ENCODE measurements at regions not wholly inside any gene's neighbourhood (a gene's known extent, or its start where the extent isn't known, plus 50 kb on each side); places are given as distances from the start of the nearest gene placed in this dataset.

GRCh38 chr11:11072067-11072466, 214.2 kb upstream of the ZBED5 start:
- H3K4me1 ChIP-seq, result no peaks in the 10 kb centered on the region
- no peak overlapping the region for H3K4me3 ChIP-seq
- intact Hi-C loops (cut with DNase I; ENCODE audit: low total_unique reads), result no loop called here
- no peaks in the 10 kb centered on the region for H3K9me3 ChIP-seq
- H3K27me3 ChIP-seq, result no peaks in the 10 kb centered on the region
- no peak overlapping the region for H3K27ac ChIP-seq
- TF ChIP-seq POLR2AphosphoS5 (IDR thresholded peaks at IDR 0.05), result no peak
- no peak for TF ChIP-seq CTCF (IDR thresholded peaks at IDR 0.05)
- no peak for TF ChIP-seq POLR2A (IDR thresholded peaks at IDR 0.05)
- no peak for DNase-seq (ENCODE audit: low spot score in 2 of 2)
- H3K36me3 ChIP-seq, result no peaks in the 10 kb centered on the region

GRCh38 chr11:11071486-11071885, 213.6 kb upstream of the ZBED5 start:
- no peak for DNase-seq (ENCODE audit: low spot score in 2 of 2)
- H3K9me3 ChIP-seq, result no peaks in the 10 kb centered on the region
- TF ChIP-seq POLR2A (IDR thresholded peaks at IDR 0.05) (no peak), CTCF (IDR thresholded peaks at IDR 0.05) (no peak), POLR2AphosphoS5 (IDR thresholded peaks at IDR 0.05) (no peak)
- intact Hi-C loops (cut with DNase I; ENCODE audit: low total_unique reads), result no loop called here
- no peak overlapping the region for H3K4me3 ChIP-seq
- no peaks in the 10 kb centered on the region for H3K27me3 ChIP-seq
- H3K4me1 ChIP-seq, result no peaks in the 10 kb centered on the region
- H3K36me3 ChIP-seq, result no peaks in the 10 kb centered on the region
- no peak overlapping the region for H3K27ac ChIP-seq

GRCh38 chr11:11070976-11071375, 213.1 kb upstream of the ZBED5 start:
- TF ChIP-seq POLR2AphosphoS5 (IDR thresholded peaks at IDR 0.05) (no peak), CTCF (IDR thresholded peaks at IDR 0.05) (no peak), POLR2A (IDR thresholded peaks at IDR 0.05) (no peak)
- H3K27me3 ChIP-seq, result no peaks in the 10 kb centered on the region
- H3K27ac ChIP-seq, result no peak overlapping the region
- no peaks in the 10 kb centered on the region for H3K4me1 ChIP-seq
- intact Hi-C loops (cut with DNase I; ENCODE audit: low total_unique reads), result no loop called here
- no peaks in the 10 kb centered on the region for H3K36me3 ChIP-seq
- no peak for DNase-seq (ENCODE audit: low spot score in 2 of 2)
- H3K4me3 ChIP-seq, result no peak overlapping the region
- no peaks in the 10 kb centered on the region for H3K9me3 ChIP-seq

GRCh38 chr11:11069841-11070835, 212.3 kb upstream of the ZBED5 start:
- TF ChIP-seq POLR2A (IDR thresholded peaks at IDR 0.05) (no peak), CTCF (IDR thresholded peaks at IDR 0.05) (no peak), POLR2AphosphoS5 (IDR thresholded peaks at IDR 0.05) (no peak)
- Histone ChIP-seq H3K9me3 (no peaks in the 10 kb centered on the region), H3K36me3 (no peaks in the 10 kb centered on the region), H3K4me1 (no peaks in the 10 kb centered on the region), H3K27ac (no peak overlapping the region), H3K4me3 (no peak overlapping the region), H3K27me3 (no peaks in the 10 kb centered on the region)
- no peak for DNase-seq (ENCODE audit: low spot score in 2 of 2)
- intact Hi-C loops (cut with DNase I; ENCODE audit: low total_unique reads), result no loop called here

- Histone ChIP-seq H3K36me3 (no peaks in the 10 kb centered on the region), H3K4me1 (no peaks in the 10 kb centered on the region), H3K4me3 (no peak overlapping the region), H3K27ac (no peak overlapping the region), H3K9me3 (no peaks in the 10 kb centered on the region), H3K27me3 (no peaks in the 10 kb centered on the region)
- DNase-seq (ENCODE audit: low spot score in 2 of 2), result no peak
- intact Hi-C loops (cut with DNase I; ENCODE audit: low total_unique reads), result no loop called here
- TF ChIP-seq POLR2A (IDR thresholded peaks at IDR 0.05), result no peak
- TF ChIP-seq POLR2AphosphoS5 (IDR thresholded peaks at IDR 0.05), result no peak
- TF ChIP-seq CTCF (IDR thresholded peaks at IDR 0.05), result no peak
Measured at GRCh38 chr11:11068113-11068512, 210.3 kb upstream of the ZBED5 start.
